ENCODE measurements at regions not wholly inside any gene's neighbourhood (a gene's known extent, or its start where the extent isn't known, plus 50 kb on each side); places are given as distances from the start of the nearest gene placed in this dataset.
"Not testable (repeated sequence)": the region's sequence is repeated elsewhere in the genome, so short reads cannot be mapped to it uniquely, and the experiment has no call there.

GRCh38 chr4:3623809-3624329 is 91.6 kb upstream of the LRPAP1 start:
- TF ChIP-seq, protein P1, sequence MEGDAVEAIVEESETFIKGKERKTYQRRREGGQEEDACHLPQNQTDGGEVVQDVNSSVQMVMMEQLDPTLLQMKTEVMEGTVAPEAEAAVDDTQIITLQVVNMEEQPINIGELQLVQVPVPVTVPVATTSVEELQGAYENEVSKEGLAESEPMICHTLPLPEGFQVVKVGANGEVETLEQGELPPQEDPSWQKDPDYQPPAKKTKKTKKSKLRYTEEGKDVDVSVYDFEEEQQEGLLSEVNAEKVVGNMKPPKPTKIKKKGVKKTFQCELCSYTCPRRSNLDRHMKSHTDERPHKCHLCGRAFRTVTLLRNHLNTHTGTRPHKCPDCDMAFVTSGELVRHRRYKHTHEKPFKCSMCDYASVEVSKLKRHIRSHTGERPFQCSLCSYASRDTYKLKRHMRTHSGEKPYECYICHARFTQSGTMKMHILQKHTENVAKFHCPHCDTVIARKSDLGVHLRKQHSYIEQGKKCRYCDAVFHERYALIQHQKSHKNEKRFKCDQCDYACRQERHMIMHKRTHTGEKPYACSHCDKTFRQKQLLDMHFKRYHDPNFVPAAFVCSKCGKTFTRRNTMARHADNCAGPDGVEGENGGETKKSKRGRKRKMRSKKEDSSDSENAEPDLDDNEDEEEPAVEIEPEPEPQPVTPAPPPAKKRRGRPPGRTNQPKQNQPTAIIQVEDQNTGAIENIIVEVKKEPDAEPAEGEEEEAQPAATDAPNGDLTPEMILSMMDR (conservative IDR thresholded peaks at IDR 0.05): not testable (repeated sequence)
- TF ChIP-seq ZFX (IDR thresholded peaks at IDR 0.05): not testable (repeated sequence)

Measured in C4-2B (cell line).